ENCODE measurements at regions not wholly inside any gene's neighbourhood (a gene's known extent, or its start where the extent isn't known, plus 50 kb on each side); places are given as distances from the start of the nearest gene placed in this dataset.

- TF ChIP-seq POLR2AphosphoS5 (IDR thresholded peaks at IDR 0.05; ENCODE audit: low read depth, low read length) (no peak), FOXP2 (optimal IDR thresholded peaks at IDR 0.05; ENCODE audit: borderline replicate concordance, extremely low read depth, extremely low read length, insufficient read depth) (no peak)
Observed at GRCh38 chr7:121486590-121486989, 90.5 kb upstream of the FAM3C start.

- TF ChIP-seq REST (IDR thresholded peaks at IDR 0.05; ENCODE audit: insufficient read depth in 1 of 2, low read depth in 2 of 2, low read length in 2 of 2) (no peak), FOXP2 (optimal IDR thresholded peaks at IDR 0.05; ENCODE audit: borderline replicate concordance, extremely low read depth, extremely low read length, insufficient read depth) (no peak), POLR2AphosphoS5 (IDR thresholded peaks at IDR 0.05; ENCODE audit: low read depth, low read length) (no peak), SIN3A (IDR thresholded peaks at IDR 0.05; ENCODE audit: borderline replicate concordance, insufficient read depth, low read length) (no peak), TAF1 (IDR thresholded peaks at IDR 0.05; ENCODE audit: borderline replicate concordance, insufficient read depth, low read length) (no peak)
Observed at GRCh38 chr7:121485467-121486243, 89.5 kb upstream of the FAM3C start.

GRCh38 chr7:121484089-121484763, 88.1 kb upstream of the FAM3C start:
- TF ChIP-seq POLR2AphosphoS5 (IDR thresholded peaks at IDR 0.05; ENCODE audit: low read depth, low read length) (no peak), FOXP2 (optimal IDR thresholded peaks at IDR 0.05; ENCODE audit: borderline replicate concordance, extremely low read depth, extremely low read length, insufficient read depth) (no peak), TAF1 (IDR thresholded peaks at IDR 0.05; ENCODE audit: borderline replicate concordance, insufficient read depth, low read length) (no peak), REST (IDR thresholded peaks at IDR 0.05; ENCODE audit: insufficient read depth in 1 of 2, low read depth in 2 of 2, low read length in 2 of 2) (no peak), SIN3A (IDR thresholded peaks at IDR 0.05; ENCODE audit: borderline replicate concordance, insufficient read depth, low read length) (no peak)

- no peak for TF ChIP-seq TAF1 (IDR thresholded peaks at IDR 0.05; ENCODE audit: borderline replicate concordance, insufficient read depth, low read length)
- TF ChIP-seq POLR2AphosphoS5 (IDR thresholded peaks at IDR 0.05; ENCODE audit: low read depth, low read length): no peak
- no peak for TF ChIP-seq SIN3A (IDR thresholded peaks at IDR 0.05; ENCODE audit: borderline replicate concordance, insufficient read depth, low read length)
- no peak for TF ChIP-seq REST (IDR thresholded peaks at IDR 0.05; ENCODE audit: insufficient read depth in 1 of 2, low read depth in 2 of 2, low read length in 2 of 2)
Observed at GRCh38 chr7:121480566-121481335, 84.6 kb upstream of the FAM3C start.

- TF ChIP-seq POLR2AphosphoS5 (IDR thresholded peaks at IDR 0.05; ENCODE audit: low read depth, low read length) (no peak), SIN3A (IDR thresholded peaks at IDR 0.05; ENCODE audit: borderline replicate concordance, insufficient read depth, low read length) (no peak), REST (IDR thresholded peaks at IDR 0.05; ENCODE audit: insufficient read depth in 1 of 2, low read depth in 2 of 2, low read length in 2 of 2) (no peak), FOXP2 (optimal IDR thresholded peaks at IDR 0.05; ENCODE audit: borderline replicate concordance, extremely low read depth, extremely low read length, insufficient read depth) (no peak), TAF1 (IDR thresholded peaks at IDR 0.05; ENCODE audit: borderline replicate concordance, insufficient read depth, low read length) (no peak)
Observed at GRCh38 chr7:121480058-121480457, 84.0 kb upstream of the FAM3C start.
